ENCODE measurements at regions not wholly inside any gene's neighbourhood (a gene's known extent, or its start where the extent isn't known, plus 50 kb on each side); places are given as distances from the start of the nearest gene placed in this dataset.
A peak's percentile ranks its signal among the peaks of the same experiment; 100 is the strongest.
"Not testable (repeated sequence)": the region's sequence is repeated elsewhere in the genome, so short reads cannot be mapped to it uniquely, and the experiment has no call there.

DNA sequence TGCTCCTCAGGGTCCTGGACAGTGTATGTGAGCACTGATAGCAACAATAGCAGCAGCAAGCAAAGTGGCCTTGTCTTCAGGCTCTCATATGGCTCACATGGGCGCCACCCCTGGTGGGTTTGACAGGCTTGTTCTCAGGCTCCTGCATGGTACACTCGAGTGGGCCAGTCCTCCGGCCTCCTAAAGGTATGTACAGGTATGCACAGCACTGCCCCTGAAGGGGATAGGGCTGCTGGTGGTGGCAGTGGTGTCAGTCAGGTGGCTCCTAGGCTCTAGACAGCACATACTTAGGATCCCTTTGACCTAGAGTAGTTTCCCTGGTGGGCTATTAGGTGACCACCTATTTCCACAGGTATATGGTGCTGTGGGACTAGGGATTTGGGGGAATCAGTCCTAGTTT, 79.8 kb downstream of the LGALS9B start:
- DNase-seq; intact Hi-C loops (cut with DNase I): not testable (repeated sequence)

DNA sequence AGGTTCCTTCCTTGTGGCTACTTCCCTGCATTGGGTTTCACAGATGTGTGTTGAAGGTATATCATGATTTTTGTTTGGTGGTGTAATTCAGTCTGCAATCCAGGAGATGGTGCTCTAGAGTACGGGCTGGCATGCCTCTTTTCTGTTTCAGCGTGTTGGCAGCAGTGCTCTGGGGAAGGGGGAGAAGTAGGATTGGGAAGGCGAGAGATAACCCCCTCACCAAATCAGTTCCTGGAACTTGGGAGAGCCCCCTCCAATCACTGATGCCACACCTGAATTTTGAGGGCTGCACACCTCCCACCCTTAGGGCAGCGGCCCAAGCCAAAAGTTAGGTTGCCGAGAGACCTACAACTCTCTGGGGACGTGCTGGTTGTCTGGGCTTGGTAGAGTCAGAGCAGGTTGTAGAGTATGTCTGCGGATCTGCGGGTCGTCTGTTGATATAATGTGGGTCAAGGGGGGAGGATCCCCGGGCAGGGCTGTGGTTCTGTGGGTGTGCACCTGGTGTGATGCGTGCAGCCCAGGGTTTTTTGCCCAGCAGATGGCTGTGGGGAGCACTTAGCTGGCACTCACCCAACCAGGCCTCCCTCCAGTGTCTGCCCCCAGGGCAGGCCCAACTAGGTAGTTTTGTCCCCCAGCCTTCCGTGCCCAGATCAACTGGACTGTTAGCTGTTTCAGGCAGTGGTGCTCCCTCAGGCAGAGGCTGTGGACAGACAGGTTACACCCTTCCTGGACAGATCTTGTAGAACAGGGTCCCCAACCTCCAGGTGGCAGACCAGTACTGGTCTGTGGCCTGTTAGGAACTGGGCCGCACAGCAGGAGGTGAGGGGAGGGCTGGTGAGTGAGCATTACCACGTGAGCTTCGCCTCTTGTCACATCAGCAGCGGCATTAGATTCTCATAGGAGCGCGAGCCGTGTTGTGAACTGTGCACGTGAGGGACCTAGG, 85.7 kb downstream of the LGALS9B start:
- DNase-seq, result peak in 5 of 10 donors; percentile 11 to 78 (median 15)
- intact Hi-C loops (cut with DNase I), result not testable (repeated sequence)

DNA sequence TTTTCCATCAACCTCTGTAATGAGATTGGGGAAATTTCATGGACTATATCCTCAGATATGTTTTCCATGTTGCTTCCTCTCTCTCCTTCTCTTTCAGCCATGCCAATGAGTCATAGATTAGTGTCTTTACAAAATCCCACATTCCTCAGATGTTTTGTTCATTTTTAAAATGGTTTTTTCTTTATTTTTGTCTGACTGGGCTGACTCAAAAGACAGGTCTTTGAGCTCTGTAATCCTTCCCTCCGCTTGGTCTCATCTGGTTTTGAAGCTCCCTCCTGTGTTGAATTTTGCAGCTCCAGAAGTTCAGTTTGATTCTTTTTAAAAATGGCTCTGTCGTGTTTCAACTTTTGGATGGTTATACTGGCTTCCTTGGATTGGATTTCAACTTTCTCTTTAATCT, 86.7 kb downstream of the LGALS9B start:
- DNase-seq; intact Hi-C loops (cut with DNase I): not testable (repeated sequence)

DNA sequence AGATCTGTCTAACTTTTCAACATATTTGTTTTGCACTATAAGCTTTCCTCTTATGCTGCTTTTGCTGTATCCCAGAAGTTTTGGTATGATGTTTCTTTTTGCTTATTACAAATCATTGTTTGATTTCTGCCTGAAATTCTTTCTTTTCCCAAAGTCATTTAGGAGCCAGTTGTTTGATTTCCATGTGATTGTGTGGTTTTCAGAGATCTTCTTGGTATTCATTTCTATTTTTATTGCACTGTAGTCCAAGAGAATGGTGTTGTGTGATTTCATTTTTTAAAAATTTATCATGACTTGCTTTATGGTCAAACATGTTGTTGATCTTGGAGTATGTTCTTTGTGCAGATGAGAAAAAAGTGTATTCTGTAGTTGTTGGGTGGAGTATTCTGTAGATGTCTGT, 88.1 kb downstream of the LGALS9B start:
- intact Hi-C loops (cut with DNase I); DNase-seq: not testable (repeated sequence)

DNA sequence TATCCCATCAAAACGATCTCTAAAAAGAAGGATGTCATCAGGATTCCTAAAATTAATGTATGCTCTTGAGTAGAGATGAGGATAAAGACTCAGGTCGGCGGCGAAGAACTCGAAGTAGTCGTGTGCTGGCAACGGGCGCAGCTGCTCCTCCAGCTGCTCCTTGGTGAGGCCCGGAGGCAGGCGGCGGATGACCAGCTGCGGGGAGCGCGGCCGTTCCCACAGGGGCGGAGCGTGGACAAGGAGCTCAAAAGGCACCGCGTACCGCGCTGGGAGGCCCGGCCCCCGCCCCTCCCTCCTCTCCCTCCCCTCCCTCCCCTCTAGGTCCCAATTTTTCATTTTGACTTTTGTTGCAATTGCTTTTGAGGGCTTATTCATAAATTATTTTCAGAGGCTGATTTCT, 90.7 kb downstream of the LGALS9B start:
- DNase-seq, result not testable (repeated sequence)

DNA sequence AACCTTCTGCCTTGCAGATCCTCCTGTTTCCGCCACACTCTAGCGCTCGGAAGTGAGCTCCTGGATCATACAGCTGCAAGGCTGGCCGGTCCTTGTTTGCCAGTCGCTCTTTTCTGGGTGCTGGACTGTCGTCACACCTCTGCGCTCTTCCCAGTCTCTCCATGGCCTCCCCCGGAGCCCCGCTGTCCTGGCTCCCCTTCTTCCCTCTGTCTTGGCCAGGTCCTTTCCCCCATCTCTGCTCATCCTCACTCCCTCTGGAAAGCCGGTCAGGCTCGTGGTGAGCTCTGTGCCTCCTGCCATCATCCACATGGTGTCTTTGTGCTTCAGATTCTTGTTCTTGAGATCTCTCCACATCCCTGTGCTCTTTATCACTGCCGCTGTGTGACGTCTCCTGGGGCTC, 91.6 kb downstream of the LGALS9B start:
- peak in 1 of 10 donors; percentile 61 for DNase-seq
- intact Hi-C loops (cut with DNase I), result not testable (repeated sequence)

More for the DNA sequence above, 90.7 kb downstream of the LGALS9B start:
- intact Hi-C loops (cut with DNase I), result not testable (repeated sequence)
